Panc1 (cell line): ENCODE measurements at regions not wholly inside any gene's neighbourhood (a gene's known extent, or its start where the extent isn't known, plus 50 kb on each side); places are given as distances from the start of the nearest gene placed in this dataset.

Experiments
- ATAC-seq: fragments of 200-7000 bp; cut with Tn5 transposase; 2 replicates; pipeline ENCODE4 v1.9.1; 2020; ENCODE audit warnings: mild to moderate bottlenecking, moderate library complexity
- BruUV-seq: library from RNA; stranded (reverse); fragments of 400-500 nt; replicated peaks from 2 replicates; lab custom pipeline; 2021; lab: Mats Ljungman, UMichigan
- CTCF ChIA-PET: fragments of 300-600 bp; sonication (Branson Sonifier 250); formaldehyde crosslinking; loops from one replicate; lab custom pipeline; 2022; ENCODE audit warnings: antibody characterized with exemption; lab: Charles Lee
- POLR2A ChIA-PET: fragments of 300-600 bp; sonication (Branson Sonifier 250); formaldehyde crosslinking; loops from one replicate; lab custom pipeline; 2022; ENCODE audit warnings: antibody characterized with exemption; lab: Charles Lee
- DNase-seq: peaks from one replicate; pipeline ENCODE4 v3.0.0-alpha.2; 2010; ENCODE audit warnings: low read depth, low spot score
- H3K27ac ChIP-seq: 2 replicates; pipeline ENCODE4 v1.5.1; 2011; ENCODE audit warnings: mild to moderate bottlenecking, low read length, inconsistent platforms
- H3K27me3 ChIP-seq: fragments of 200-500 bp; sonication (Bioruptor generic); 2 replicates; pipeline ENCODE4 v1.6.0; 2014; ENCODE audit warnings: low read length, inconsistent platforms; ENCODE audit not compliant: control insufficient read depth, insufficient read depth
- H3K36me3 ChIP-seq: fragments of 200-500 bp; sonication (Bioruptor generic); 2 replicates; pipeline ENCODE4 v1.5.1; 2014; ENCODE audit warnings: inconsistent platforms, mild to moderate bottlenecking, low read length, moderate library complexity; ENCODE audit not compliant: control insufficient read depth, insufficient read depth
- H3K4me1 ChIP-seq: 2 replicates; pipeline ENCODE4 v1.5.1; 2011; ENCODE audit warnings: inconsistent platforms, mild to moderate bottlenecking, low read length, moderate library complexity; ENCODE audit not compliant: control insufficient read depth, insufficient read depth
- H3K4me3 ChIP-seq, 2 experiments: 2 replicates each; pipeline ENCODE4 v1.5.1; 2011 to 2012; ENCODE audit warnings: low read depth in 2 of 2, low read length in 2 of 2, mild to moderate bottlenecking in 2 of 2, inconsistent platforms in 1 of 2, moderate library complexity in 1 of 2
- H3K9me3 ChIP-seq: fragments of 200-500 bp; sonication (Bioruptor generic); 2 replicates; pipeline ENCODE4 v1.5.1; 2014; ENCODE audit warnings: low read depth, mild to moderate bottlenecking, inconsistent platforms, low read length, moderate library complexity; ENCODE audit not compliant: control insufficient read depth, insufficient read depth
- CTCF ChIP-seq: fragments of 450-650 bp; IDR thresholded peaks from 2 replicates; pipeline ENCODE4 v1.5.1; 2017; ENCODE audit warnings: mild to moderate bottlenecking
- POLR2AphosphoS5 ChIP-seq: IDR thresholded peaks from 2 replicates; pipeline ENCODE4 v1.6.1; 2012; ENCODE audit warnings: mild to moderate bottlenecking, low read depth, low read length, moderate library complexity
- REST ChIP-seq, 2 experiments: IDR thresholded peaks; 2 replicates each; pipeline ENCODE4 v1.6.1; 2011 to 2012; ENCODE audit warnings: low read depth in 2 of 2, control low read depth in 1 of 2, low read length in 1 of 2, mild to moderate bottlenecking in 1 of 2, moderate library complexity in 1 of 2; ENCODE audit not compliant: insufficient read depth in 1 of 2
- SIN3A ChIP-seq: IDR thresholded peaks from 2 replicates; pipeline ENCODE4 v1.6.1; 2012; ENCODE audit warnings: low read depth, mild to moderate bottlenecking, low read length, moderate library complexity, borderline replicate concordance; ENCODE audit not compliant: insufficient read depth
- TCF7L2 ChIP-seq: IDR thresholded peaks from 2 replicates; pipeline ENCODE4 v1.6.1; 2011; ENCODE audit warnings: mild to moderate bottlenecking, low read depth, low read length, inconsistent platforms
- in situ Hi-C: cut with HindIII; loops from 2 replicates; pipeline ENCODE4 v1.10.0; 2016; ENCODE audit warnings: low sequenced_read_pairs, low pct_unique_long_range_greater_than_20kb
- intact Hi-C: fragments of 100-400 bp; cut with micrococcal nuclease; formaldehyde crosslinking; loops from one replicate; pipeline ENCODE4 v1.10.0; 2022; ENCODE audit not compliant: unreplicated experiment

- intact Hi-C loops (no loop called here), in situ Hi-C loops (no loop called here)
- no TSS peak for BruUV-seq
- Histone ChIP-seq H3K4me1 (no peaks in the 10 kb centered on the region), H3K27ac (no peak overlapping the region), H3K27me3 (no peaks in the 10 kb centered on the region), H3K9me3 (no peaks in the 10 kb centered on the region), H3K4me3 (no peak overlapping the region), H3K36me3 (no peaks in the 10 kb centered on the region)
- ATAC-seq (no peak), DNase-seq (no peak)
- ChIA-PET CTCF (no interaction called here), POLR2A (no interaction called here)
- TF ChIP-seq TCF7L2 (no peak), REST (IDR thresholded peaks at IDR 0.05; ENCODE audit: insufficient read depth in 1 of 2, low read depth in 2 of 2, low read length in 1 of 2) (no peak), SIN3A (no peak), CTCF (no peak), POLR2AphosphoS5 (no peak)
Measured at GRCh38 chr9:24413651-24414050, 132.0 kb downstream of the IZUMO3 start.

GRCh38 chr9:24398466-24398865, 147.2 kb downstream of the IZUMO3 start:
- H3K27ac ChIP-seq = no peak overlapping the region
- ATAC-seq (no peak), DNase-seq (no peak)
- intact Hi-C loops = no loop called here
- ChIA-PET POLR2A (no interaction called here), CTCF (no interaction called here)
- no peak overlapping the region for H3K4me3 ChIP-seq
- H3K9me3 ChIP-seq = no peaks in the 10 kb centered on the region
- no peaks in the 10 kb centered on the region for H3K27me3 ChIP-seq
- BruUV-seq = no TSS peak
- no peaks in the 10 kb centered on the region for H3K4me1 ChIP-seq
- in situ Hi-C loops = no loop called here
- TF ChIP-seq CTCF (no peak), SIN3A (no peak), TCF7L2 (no peak), POLR2AphosphoS5 (no peak), REST (IDR thresholded peaks at IDR 0.05; ENCODE audit: insufficient read depth in 1 of 2, low read depth in 2 of 2, low read length in 1 of 2) (no peak)
- H3K36me3 ChIP-seq = no peaks in the 10 kb centered on the region
